HG02610 (cell line): ENCODE measurements at regions not wholly inside any gene's neighbourhood (a gene's known extent, or its start where the extent isn't known, plus 50 kb on each side); places are given as distances from the start of the nearest gene placed in this dataset.
"Not testable (repeated sequence)": the region's sequence is repeated elsewhere in the genome, so short reads cannot be mapped to it uniquely, and the experiment has no call there.

ENCODE experiments used
- ATAC-seq: cut with Tn5 transposase; IDR thresholded peaks from one replicate; pipeline ENCODE4 v1.9.1; 2021; ENCODE audit warnings: mild to moderate bottlenecking, moderate library complexity; ENCODE audit not compliant: unreplicated experiment

GRCh38 chr5:174925586-174925985 is 201.2 kb downstream of the MSX2 start:
- no peak for ATAC-seq

GRCh38 chr5:174922955-174923354 is 198.6 kb downstream of the MSX2 start:
- no peak for ATAC-seq

GRCh38 chr5:174920906-174921550 is 196.6 kb downstream of the MSX2 start:
- no peak for ATAC-seq

DNA sequence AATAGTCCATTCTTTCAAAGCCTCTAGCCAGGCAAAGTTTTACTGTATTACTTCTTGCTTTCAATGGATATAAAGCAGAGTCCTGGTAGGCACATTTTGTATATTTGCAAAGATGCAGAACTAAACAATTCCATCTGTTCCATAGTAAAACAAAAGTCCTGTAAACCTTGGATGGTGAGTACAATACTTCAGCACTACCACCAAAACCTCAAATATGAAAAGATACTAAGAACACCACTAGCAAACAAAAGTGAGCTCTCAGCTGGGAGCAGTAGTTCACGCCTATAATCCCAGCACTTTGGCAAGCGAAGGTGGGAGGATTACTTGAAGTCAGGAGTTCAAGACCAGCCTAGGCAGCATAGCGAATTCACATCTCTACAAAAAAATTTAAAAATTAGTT is 195.0 kb downstream of the MSX2 start:
- no peak for ATAC-seq

- ATAC-seq: no peak
Observed at GRCh38 chr5:174918655-174919054, 194.3 kb downstream of the MSX2 start.

GRCh38 chr5:174917976-174918554 is 193.7 kb downstream of the MSX2 start:
- ATAC-seq: no peak

DNA sequence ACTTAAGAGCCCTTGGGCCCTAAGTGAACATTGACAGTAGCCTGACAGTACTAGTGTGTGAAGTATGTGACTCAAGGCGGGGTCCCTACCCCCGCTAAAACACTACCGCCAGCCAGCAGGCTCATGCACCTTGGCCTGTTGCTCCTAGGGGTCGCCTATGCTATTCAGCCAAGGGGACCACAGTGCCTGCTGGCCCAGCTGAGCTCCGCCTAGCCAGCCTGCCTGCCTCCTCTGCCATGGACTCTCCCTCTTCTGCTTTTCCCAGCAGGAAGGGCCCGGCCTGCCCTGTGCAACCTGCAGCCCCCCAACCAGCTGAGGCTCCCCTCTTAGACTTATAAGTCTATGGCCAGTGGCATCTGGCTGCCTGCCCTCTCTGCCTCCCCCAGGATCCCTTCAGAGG is 193.1 kb downstream of the MSX2 start:
- not testable (repeated sequence) for ATAC-seq

DNA sequence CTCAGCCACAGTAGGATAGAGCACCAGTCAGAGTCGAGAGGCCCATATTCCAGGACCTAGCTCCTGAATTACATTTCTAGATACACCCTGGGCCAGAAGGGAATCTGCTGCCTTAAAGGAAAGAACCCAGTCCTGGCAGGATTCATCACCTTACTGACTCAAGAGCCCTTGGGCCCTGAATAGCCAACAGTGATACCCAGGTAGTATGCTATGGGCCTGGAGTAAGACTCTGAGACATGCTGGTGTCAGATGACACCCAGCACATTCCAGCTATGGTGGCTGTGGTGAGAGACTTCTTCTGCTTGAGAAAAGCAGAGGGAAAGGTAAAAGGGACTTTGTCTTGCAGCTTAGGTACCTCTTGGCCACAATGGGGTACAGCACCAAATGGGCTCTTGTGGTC is 192.5 kb downstream of the MSX2 start:
- ATAC-seq: not testable (repeated sequence)

- ATAC-seq: no peak
Observed at GRCh38 chr5:174916227-174916626, 191.8 kb downstream of the MSX2 start.

DNA sequence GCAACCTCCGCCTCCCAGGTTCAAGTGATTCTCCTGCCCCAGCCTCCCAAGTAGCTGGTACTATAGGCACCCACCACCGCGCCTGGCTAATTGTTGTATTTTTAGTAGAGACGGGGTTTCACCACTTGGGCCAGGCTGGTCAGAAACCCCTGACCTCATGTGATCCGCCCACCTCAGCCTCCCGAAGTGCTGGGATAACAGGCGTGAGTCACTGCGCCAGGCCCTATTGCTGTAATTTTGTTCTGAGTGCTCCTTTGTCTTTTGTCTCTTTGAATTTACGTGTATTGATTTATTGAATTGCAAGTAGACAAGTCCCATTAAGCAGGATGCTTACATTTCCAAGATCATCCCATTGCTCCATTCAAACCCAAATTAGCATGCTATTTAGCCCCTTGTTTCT is 186.7 kb downstream of the MSX2 start:
- no peak for ATAC-seq

DNA sequence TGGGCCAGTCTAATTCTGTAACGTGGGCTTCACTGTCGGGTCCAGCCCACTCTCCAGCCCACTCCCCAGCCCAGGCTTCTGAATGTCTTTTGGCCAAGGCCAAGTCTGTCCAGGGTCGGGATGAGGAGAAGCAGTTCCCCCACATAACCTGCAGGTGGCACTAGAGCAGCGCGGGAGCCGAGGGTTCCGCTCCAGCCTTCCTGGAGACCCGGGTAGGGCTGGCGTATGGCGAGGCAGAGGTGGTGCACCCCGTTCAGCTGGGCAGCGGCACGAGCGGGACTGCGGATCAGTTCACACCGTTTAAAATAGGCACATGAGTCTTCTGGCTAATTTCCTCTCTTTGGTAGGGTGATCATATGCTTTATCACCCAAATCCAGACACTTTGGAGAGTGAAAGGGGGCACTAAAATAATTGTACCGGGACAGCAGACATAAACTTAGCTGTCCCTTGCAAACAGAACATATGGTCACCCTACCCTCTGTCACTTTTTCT is 185.9 kb downstream of the MSX2 start:
- ATAC-seq: peak; percentile 64

DNA sequence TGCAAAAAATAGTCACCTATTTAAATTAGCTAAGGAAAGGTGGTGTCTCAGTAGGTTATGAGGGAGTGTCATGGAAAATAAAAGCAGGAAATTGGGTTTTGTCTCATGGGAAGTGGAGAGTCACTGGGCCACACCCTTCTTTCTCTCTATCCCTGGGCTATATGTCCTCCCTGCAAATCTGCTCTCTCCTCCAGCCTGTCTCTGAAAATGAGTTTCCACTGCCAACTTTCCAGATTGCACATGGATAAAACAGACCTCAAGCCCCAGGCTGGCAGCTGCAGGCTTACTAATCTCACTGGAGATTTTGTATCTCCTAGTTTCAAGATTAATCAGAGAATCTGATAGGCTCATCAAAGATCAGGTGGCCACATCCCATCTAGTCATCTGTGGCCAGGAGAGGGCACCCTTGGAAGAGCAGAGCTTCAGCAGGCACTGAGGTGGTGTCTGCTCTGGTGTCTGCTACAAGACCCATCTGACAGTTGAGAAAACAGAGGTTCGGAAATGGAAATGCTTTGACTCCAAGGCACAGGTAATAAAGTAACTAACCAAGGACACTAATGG is 178.9 kb downstream of the MSX2 start:
- no peak for ATAC-seq

DNA sequence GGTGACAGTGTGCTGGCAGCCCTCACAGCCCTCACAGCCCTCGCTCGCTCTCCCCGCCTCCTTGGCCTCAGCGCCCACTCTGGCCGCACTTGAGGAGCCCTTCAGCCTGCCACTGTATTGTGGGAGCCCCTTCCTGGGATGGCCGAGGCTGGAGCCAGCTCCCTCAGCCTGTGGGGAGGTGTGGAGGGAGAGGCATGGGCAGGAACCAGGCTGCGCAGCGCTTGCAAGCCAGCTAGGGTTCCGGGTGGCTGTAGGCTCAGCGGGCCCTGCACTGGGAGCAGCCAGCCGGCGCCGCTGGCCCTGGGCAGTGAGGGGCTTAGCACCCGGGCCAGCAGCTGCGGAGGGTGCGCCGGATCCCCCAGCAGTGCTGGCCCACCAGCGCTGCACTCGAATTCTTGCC is 177.0 kb downstream of the MSX2 start:
- no peak for ATAC-seq

DNA sequence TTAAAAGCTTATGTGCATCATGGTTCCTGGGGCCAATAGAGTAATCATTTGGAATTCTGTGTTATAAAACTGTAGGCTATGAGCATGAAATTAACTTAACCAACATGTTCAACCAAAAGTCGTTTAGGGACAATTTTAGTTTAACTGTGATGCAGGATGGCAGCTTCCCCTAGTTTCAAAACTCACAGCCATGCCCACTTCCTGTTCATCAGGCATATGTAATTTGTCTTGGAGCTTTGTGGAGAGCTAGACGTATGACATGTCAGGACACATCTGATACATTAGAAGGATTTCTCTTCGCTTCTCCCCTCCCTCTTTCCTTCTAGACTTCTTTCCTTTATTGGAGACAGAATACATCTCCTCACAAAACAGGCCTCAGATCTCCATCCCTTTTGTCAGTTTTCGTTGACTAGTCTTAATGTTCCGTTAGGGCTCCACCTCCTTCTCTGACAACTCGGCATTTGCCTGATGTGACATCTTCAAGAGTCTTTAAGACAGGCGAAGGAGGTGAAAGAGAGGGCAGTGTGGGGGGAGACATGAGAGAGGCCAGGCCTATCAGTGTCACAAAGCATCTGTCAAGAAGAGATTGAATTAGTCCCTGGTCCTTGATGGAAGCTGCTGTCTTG is 176.0 kb downstream of the MSX2 start:
- ATAC-seq: no peak

- ATAC-seq: no peak
Observed at GRCh38 chr5:174897281-174897950, 173.0 kb downstream of the MSX2 start.

GRCh38 chr5:174895360-174895759 is 171.0 kb downstream of the MSX2 start:
- no peak for ATAC-seq

- no peak for ATAC-seq
Observed at GRCh38 chr5:174892742-174893141, 168.4 kb downstream of the MSX2 start.

- ATAC-seq: not testable (repeated sequence)
Observed at GRCh38 chr5:174880412-174881200, 156.2 kb downstream of the MSX2 start.

- ATAC-seq: no peak
Observed at GRCh38 chr5:174877987-174878386, 153.6 kb downstream of the MSX2 start.

DNA sequence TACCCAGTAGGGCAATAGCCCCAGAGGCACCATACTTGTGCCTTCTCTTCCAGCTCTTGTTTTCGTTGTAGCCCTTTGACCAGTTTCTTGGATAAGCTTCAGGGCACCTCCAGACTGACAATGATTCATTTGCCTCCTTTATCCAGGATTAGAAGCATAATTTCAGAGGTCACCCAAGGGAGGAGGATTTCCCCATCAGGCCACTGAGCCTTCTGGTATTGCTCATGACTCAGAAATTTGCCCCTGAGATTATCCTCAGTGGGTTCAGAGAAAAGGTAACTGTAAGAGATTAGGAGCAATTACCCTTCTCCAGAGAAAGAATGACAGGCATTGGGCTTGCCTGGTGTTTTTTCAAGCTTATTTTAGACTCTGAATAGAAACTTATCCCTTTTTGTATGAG is 147.9 kb downstream of the MSX2 start:
- no peak for ATAC-seq

GRCh38 chr5:174852143-174852542 is 127.8 kb downstream of the MSX2 start:
- ATAC-seq: no peak
